Upper lobe of left lung (tissue), 4 donors: ENCODE measurements at regions not wholly inside any gene's neighbourhood (a gene's known extent, or its start where the extent isn't known, plus 50 kb on each side); places are given as distances from the start of the nearest gene placed in this dataset.

Experiments used
- CTCF ChIP-seq, 6 experiments: fragments of 450-650 bp in 4 of 6; fragments of 200-600 bp in 2 of 6; sonication (generic) in 2 of 6; IDR thresholded peaks; one replicate each; pipeline ENCODE4 v1.5.1; 2016 to 2019; ENCODE audit warnings: antibody characterized with exemption in 6 of 6
- EP300 ChIP-seq, 4 donors: sonication (generic); formaldehyde crosslinking; IDR thresholded peaks; one replicate each; pipeline ENCODE4 v1.5.1; 2017; ENCODE audit warnings: antibody characterized with exemption in 4 of 4, control low read depth in 2 of 4
- POLR2A ChIP-seq, 4 donors: fragments of 450-650 bp; IDR thresholded peaks; one replicate each; pipeline ENCODE4 v1.5.1; 2016 to 2017; ENCODE audit warnings: antibody characterized with exemption in 4 of 4, mild to moderate bottlenecking in 2 of 4
- POLR2AphosphoS5 ChIP-seq, 2 donors: sonication (generic); formaldehyde crosslinking; IDR thresholded peaks; one replicate each; pipeline ENCODE4 v1.5.1; 2017; ENCODE audit warnings: antibody characterized with exemption in 2 of 2

GRCh38 chr4:104283303-104283702 lies 211.4 kb downstream of the CXXC4 start:
- TF ChIP-seq CTCF (IDR thresholded peaks at IDR 0.05), result no peak
- TF ChIP-seq POLR2A (IDR thresholded peaks at IDR 0.05), result no peak
- no peak for TF ChIP-seq POLR2AphosphoS5 (IDR thresholded peaks at IDR 0.05)
- TF ChIP-seq EP300 (IDR thresholded peaks at IDR 0.05), result no peak
